GM19455 (cell line): ENCODE measurements at regions not wholly inside any gene's neighbourhood (a gene's known extent, or its start where the extent isn't known, plus 50 kb on each side); places are given as distances from the start of the nearest gene placed in this dataset.
"Not testable (repeated sequence)": the region's sequence is repeated elsewhere in the genome, so short reads cannot be mapped to it uniquely, and the experiment has no call there.

Experiments
- ATAC-seq: cut with Tn5 transposase; IDR thresholded peaks from one replicate; pipeline ENCODE4 v1.9.1; 2021; ENCODE audit not compliant: unreplicated experiment

- ATAC-seq, result no peak
Observed at GRCh38 chr6:96276305-96276704, 245.3 kb upstream of the UFL1 start.

- ATAC-seq, result no peak
Observed at GRCh38 chr6:96276856-96277255, 244.8 kb upstream of the UFL1 start.

DNA sequence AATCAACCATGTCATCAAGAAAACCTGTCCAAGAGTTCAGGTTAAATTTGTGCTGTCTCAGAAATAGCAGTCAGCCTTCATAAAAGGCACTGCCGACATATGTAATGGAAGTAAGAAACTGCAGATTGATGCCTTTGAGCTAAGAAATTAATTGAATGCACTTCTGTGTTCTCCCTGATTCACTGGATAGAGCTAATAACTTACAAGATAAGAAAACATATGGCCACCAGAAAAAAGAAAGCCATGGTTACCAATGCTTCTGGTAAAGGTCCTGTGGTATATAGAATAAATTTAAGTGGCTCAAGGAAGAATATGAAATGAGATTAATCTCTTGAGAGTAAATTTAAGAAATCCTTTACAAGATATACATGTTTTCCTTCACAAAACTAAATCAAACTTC is 242.5 kb upstream of the UFL1 start:
- ATAC-seq, result no peak

GRCh38 chr6:96286503-96286902 is 235.1 kb upstream of the UFL1 start:
- ATAC-seq, result no peak

DNA sequence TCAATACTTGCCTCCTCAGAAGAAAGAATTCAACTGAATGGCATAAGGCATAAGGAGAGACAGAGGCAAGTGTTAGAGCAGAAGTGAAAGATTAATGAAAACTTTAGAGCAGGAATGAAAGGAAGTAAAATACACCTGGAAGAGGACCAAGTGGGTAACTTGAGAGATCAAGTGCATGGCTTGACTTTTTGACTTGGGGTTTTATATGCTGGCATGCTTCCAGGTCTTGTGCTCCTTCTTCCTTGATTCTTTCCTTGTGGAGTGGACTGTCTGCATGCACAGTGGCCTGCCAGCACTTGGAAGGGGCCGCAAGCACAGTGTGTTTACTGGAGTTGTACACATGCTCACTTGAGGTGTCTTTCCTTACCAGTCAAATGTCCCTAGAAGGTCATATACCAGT is 222.1 kb upstream of the UFL1 start:
- ATAC-seq, result no peak

GRCh38 chr6:96301023-96301422 is 220.6 kb upstream of the UFL1 start:
- no peak for ATAC-seq

DNA sequence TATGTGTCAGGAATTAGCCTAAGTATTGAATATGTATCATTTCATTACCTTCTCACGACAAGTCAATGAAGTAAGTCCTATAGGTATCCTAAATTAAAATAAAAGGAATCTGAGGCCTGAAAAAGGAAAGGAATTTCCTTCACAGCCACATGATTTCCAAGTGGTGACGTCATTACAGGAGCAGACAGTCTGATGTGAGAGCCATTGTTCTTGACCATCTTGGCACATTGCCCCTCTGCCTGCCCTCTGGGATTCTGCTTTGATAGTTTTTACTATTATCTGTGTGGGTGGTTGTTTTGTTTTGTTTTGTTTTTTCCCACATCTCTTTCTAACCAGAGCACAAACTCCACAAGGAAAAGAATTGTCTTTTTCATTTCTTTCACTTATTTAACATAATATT is 219.8 kb upstream of the UFL1 start:
- no peak for ATAC-seq

GRCh38 chr6:96302991-96303390 is 218.6 kb upstream of the UFL1 start:
- no peak for ATAC-seq

DNA sequence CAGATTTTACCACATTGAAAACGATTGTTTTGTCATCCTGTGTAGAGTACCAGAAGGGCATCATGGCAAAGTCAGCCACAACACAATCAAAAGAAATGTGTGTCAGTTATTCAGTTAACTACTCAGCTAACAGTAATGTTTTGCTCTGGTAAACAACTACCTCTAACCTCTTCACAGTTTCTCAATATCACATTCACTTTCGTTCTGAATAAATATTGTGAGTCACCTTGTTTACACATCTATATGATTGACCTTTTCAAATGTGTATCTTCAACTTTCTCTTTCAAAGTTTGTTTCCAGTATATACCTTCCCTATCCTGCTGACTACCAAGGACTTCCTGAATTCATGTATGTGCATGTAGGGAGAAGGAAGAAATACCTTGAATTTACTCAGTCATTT is 216.6 kb upstream of the UFL1 start:
- ATAC-seq, result peak; percentile 90

- ATAC-seq, result no peak
Observed at GRCh38 chr6:96330884-96331283, 190.7 kb upstream of the UFL1 start.

- no peak for ATAC-seq
Observed at GRCh38 chr6:96340164-96340563, 181.4 kb upstream of the UFL1 start.

- no peak for ATAC-seq
Observed at GRCh38 chr6:96345501-96345900, 176.1 kb upstream of the UFL1 start.

DNA sequence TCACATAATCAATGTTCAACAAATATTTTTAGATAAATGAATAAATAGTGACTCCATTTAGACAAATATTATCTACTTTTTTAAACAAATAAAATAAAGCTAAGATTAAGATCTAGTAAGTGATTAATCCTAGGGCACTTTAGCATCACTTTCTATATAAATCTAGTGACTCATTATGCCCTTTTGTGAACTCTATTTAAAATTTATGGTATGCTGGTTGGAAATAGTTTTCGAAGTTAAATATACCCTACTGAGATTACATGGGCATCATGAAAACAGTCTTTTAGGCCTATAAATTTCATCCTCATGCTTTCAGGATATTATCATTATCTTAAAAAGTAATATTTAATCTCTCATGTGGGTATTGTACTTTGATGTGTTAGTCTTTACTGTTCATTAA is 140.4 kb upstream of the UFL1 start:
- ATAC-seq, result no peak

- no peak for ATAC-seq
Observed at GRCh38 chr6:96391776-96392360, 129.7 kb upstream of the UFL1 start.

- no peak for ATAC-seq
Observed at GRCh38 chr6:96394727-96395126, 126.9 kb upstream of the UFL1 start.

DNA sequence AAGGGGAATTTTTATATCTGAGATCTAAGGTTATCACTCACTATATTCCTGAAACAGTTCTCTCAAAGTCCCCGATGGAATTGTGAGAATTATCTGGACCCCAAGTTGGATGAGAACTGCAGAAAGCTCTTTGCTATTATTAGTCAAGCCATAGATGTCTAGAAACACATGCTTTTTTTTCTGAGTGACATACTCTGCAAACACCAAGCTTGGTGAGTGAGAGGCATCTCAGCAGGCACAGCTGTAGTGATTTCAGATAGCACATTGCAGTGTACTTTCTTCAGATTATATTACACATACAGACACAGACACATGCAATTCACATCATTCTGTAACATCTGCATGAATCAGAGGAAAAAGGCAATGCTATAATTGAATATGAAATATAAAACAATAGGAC is 111.1 kb upstream of the UFL1 start:
- ATAC-seq, result no peak

DNA sequence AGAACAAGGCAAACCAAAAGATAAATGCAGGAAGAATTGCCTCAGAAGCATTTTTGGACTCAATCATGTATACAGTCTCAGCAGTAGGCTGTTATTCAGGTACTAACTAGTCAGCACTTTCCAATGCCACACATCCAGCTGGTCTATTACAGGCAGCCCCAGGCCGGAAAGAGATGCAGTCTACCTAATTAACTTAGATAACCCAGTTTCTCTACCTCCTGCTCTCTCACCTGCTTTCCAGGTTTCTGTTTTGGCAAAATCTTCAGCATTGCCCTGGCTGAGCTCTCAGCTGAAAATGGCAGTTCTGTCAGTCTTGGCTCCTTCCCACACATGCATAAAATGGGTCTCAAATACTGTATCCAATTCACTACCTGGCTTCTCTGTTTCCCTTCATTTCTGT is 101.3 kb upstream of the UFL1 start:
- no peak for ATAC-seq

GRCh38 chr6:96433950-96434349 is 87.7 kb upstream of the UFL1 start:
- no peak for ATAC-seq

- no peak for ATAC-seq
Observed at GRCh38 chr6:96436398-96436797, 85.2 kb upstream of the UFL1 start.

GRCh38 chr6:96437228-96437627 is 84.4 kb upstream of the UFL1 start:
- ATAC-seq, result not testable (repeated sequence)

GRCh38 chr6:96450082-96450769 is 71.4 kb upstream of the UFL1 start:
- no peak for ATAC-seq

DNA sequence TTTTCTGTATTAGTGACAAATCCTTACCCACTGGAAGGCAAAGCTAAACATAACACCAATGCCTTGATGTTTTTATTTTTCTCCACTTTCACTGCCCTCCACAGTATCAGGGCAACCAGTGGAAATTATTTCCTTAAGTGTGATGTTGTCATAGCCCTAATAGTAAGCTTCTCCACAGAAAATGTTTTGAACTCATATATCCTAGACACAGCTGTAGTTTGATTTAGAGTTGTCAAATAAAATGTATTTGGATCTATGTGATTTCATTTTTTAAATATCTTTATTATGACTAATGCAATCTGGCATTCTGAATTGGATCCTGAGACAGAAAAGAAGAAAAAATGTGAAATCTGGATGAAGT is 70.9 kb upstream of the UFL1 start:
- no peak for ATAC-seq

DNA sequence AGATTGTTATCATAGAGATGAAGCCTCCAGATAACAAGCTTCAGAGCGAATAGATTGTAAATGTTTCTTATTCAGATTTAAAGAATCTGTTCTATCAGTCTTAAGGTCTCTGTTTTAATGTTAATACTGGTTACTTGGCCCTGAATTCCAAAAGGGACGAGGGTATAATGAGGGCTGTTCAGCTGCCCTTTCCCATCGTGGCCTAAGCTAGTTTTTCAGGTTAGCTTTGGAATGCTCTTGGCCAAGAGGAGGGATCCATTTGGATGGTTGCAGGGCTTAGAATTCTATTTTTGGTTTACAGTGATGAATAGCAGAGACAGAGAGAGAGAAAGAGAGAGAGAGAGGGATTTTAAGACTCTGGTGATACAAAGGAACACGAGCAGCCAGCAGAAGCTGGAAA is 62.8 kb upstream of the UFL1 start:
- ATAC-seq, result no peak
